CMK (cell line): ENCODE measurements at regions not wholly inside any gene's neighbourhood (a gene's known extent, or its start where the extent isn't known, plus 50 kb on each side); places are given as distances from the start of the nearest gene placed in this dataset.

Experiments
- DNase-seq: peaks from one replicate; pipeline ENCODE4 v3.0.0-alpha.2; 2010; ENCODE audit warnings: low read depth

GRCh38 chr20:57060407-57061050 lies 205.9 kb downstream of the BMP7 start:
- no peak for DNase-seq

GRCh38 chr20:57061051-57061900 lies 205.2 kb downstream of the BMP7 start:
- DNase-seq = no peak

GRCh38 chr20:57062241-57062640 lies 204.2 kb downstream of the BMP7 start:
- DNase-seq = no peak

- no peak for DNase-seq
Measured at GRCh38 chr20:57062696-57063270, 203.7 kb downstream of the BMP7 start.

- DNase-seq = no peak
Measured at GRCh38 chr20:57064836-57065235, 201.6 kb downstream of the BMP7 start.

GRCh38 chr20:57065646-57066045 lies 200.8 kb downstream of the BMP7 start:
- DNase-seq = no peak

GRCh38 chr20:57066126-57066900 lies 200.1 kb downstream of the BMP7 start:
- DNase-seq = no peak

GRCh38 chr20:57069442-57069841 lies 197.0 kb downstream of the BMP7 start:
- DNase-seq = no peak

GRCh38 chr20:57070296-57070695 lies 196.1 kb downstream of the BMP7 start:
- DNase-seq = no peak

- DNase-seq = no peak
Measured at GRCh38 chr20:57071283-57071731, 195.1 kb downstream of the BMP7 start.

GRCh38 chr20:57071954-57072583 lies 194.4 kb downstream of the BMP7 start:
- DNase-seq = no peak

- no peak for DNase-seq
Measured at GRCh38 chr20:57073402-57073801, 193.0 kb downstream of the BMP7 start.

- no peak for DNase-seq
Measured at GRCh38 chr20:57074386-57074785, 192.1 kb downstream of the BMP7 start.

GRCh38 chr20:57075181-57075580 lies 191.3 kb downstream of the BMP7 start:
- no peak for DNase-seq

- DNase-seq = no peak
Measured at GRCh38 chr20:57075603-57076002, 190.8 kb downstream of the BMP7 start.

- no peak for DNase-seq
Measured at GRCh38 chr20:57076152-57076652, 190.2 kb downstream of the BMP7 start.

GRCh38 chr20:57076951-57077350 lies 189.5 kb downstream of the BMP7 start:
- no peak for DNase-seq

GRCh38 chr20:57078116-57078515 lies 188.3 kb downstream of the BMP7 start:
- no peak for DNase-seq

- DNase-seq = no peak
Measured at GRCh38 chr20:57079031-57080005, 187.1 kb downstream of the BMP7 start.

- no peak for DNase-seq
Measured at GRCh38 chr20:57080796-57081195, 185.6 kb downstream of the BMP7 start.
